Panc1 (cell line): ENCODE measurements at regions not wholly inside any gene's neighbourhood (a gene's known extent, or its start where the extent isn't known, plus 50 kb on each side); places are given as distances from the start of the nearest gene placed in this dataset.

Source experiments
- ATAC-seq: fragments of 200-7000 bp; cut with Tn5 transposase; 2 replicates; pipeline ENCODE4 v1.9.1; 2020; ENCODE audit warnings: mild to moderate bottlenecking, moderate library complexity
- BruUV-seq: library from RNA; stranded (reverse); fragments of 400-500 nt; replicated peaks from 2 replicates; lab custom pipeline; 2021; lab: Mats Ljungman, UMichigan
- CTCF ChIA-PET: fragments of 300-600 bp; sonication (Branson Sonifier 250); formaldehyde crosslinking; loops from one replicate; lab custom pipeline; 2022; ENCODE audit warnings: antibody characterized with exemption; lab: Charles Lee
- POLR2A ChIA-PET: fragments of 300-600 bp; sonication (Branson Sonifier 250); formaldehyde crosslinking; loops from one replicate; lab custom pipeline; 2022; ENCODE audit warnings: antibody characterized with exemption; lab: Charles Lee
- DNase-seq: peaks from one replicate; pipeline ENCODE4 v3.0.0-alpha.2; 2010; ENCODE audit warnings: low read depth, low spot score
- H3K27ac ChIP-seq: 2 replicates; pipeline ENCODE4 v1.5.1; 2011; ENCODE audit warnings: mild to moderate bottlenecking, low read length, inconsistent platforms
- H3K27me3 ChIP-seq: fragments of 200-500 bp; sonication (Bioruptor generic); 2 replicates; pipeline ENCODE4 v1.6.0; 2014; ENCODE audit warnings: low read length, inconsistent platforms; ENCODE audit not compliant: control insufficient read depth, insufficient read depth
- H3K36me3 ChIP-seq: fragments of 200-500 bp; sonication (Bioruptor generic); 2 replicates; pipeline ENCODE4 v1.5.1; 2014; ENCODE audit warnings: inconsistent platforms, mild to moderate bottlenecking, low read length, moderate library complexity; ENCODE audit not compliant: control insufficient read depth, insufficient read depth
- H3K4me1 ChIP-seq: 2 replicates; pipeline ENCODE4 v1.5.1; 2011; ENCODE audit warnings: inconsistent platforms, mild to moderate bottlenecking, low read length, moderate library complexity; ENCODE audit not compliant: control insufficient read depth, insufficient read depth
- H3K4me3 ChIP-seq, 2 experiments: 2 replicates each; pipeline ENCODE4 v1.5.1; 2011 to 2012; ENCODE audit warnings: low read depth in 2 of 2, low read length in 2 of 2, mild to moderate bottlenecking in 2 of 2, inconsistent platforms in 1 of 2, moderate library complexity in 1 of 2
- H3K9me3 ChIP-seq: fragments of 200-500 bp; sonication (Bioruptor generic); 2 replicates; pipeline ENCODE4 v1.5.1; 2014; ENCODE audit warnings: low read depth, mild to moderate bottlenecking, inconsistent platforms, low read length, moderate library complexity; ENCODE audit not compliant: control insufficient read depth, insufficient read depth
- POLR2AphosphoS5 ChIP-seq: IDR thresholded peaks from 2 replicates; pipeline ENCODE4 v1.6.1; 2012; ENCODE audit warnings: mild to moderate bottlenecking, low read depth, low read length, moderate library complexity
- SIN3A ChIP-seq: IDR thresholded peaks from 2 replicates; pipeline ENCODE4 v1.6.1; 2012; ENCODE audit warnings: low read depth, mild to moderate bottlenecking, low read length, moderate library complexity, borderline replicate concordance; ENCODE audit not compliant: insufficient read depth
- TCF7L2 ChIP-seq: IDR thresholded peaks from 2 replicates; pipeline ENCODE4 v1.6.1; 2011; ENCODE audit warnings: mild to moderate bottlenecking, low read depth, low read length, inconsistent platforms
- in situ Hi-C: cut with HindIII; loops from 2 replicates; pipeline ENCODE4 v1.10.0; 2016; ENCODE audit warnings: low sequenced_read_pairs, low pct_unique_long_range_greater_than_20kb
- intact Hi-C: fragments of 100-400 bp; cut with micrococcal nuclease; formaldehyde crosslinking; loops from one replicate; pipeline ENCODE4 v1.10.0; 2022; ENCODE audit not compliant: unreplicated experiment
- TF ChIP-seq, protein P1 (sequence below): fragments of 450-650 bp; IDR thresholded peaks from 2 replicates; pipeline ENCODE4 v1.5.1; 2017; ENCODE audit warnings: mild to moderate bottlenecking
- TF ChIP-seq, protein P2 (sequence below), 2 experiments: IDR thresholded peaks; 2 replicates each; pipeline ENCODE4 v1.6.1; 2011 to 2012; ENCODE audit warnings: low read depth in 2 of 2, control low read depth in 1 of 2, low read length in 1 of 2, mild to moderate bottlenecking in 1 of 2, moderate library complexity in 1 of 2; ENCODE audit not compliant: insufficient read depth in 1 of 2

DNA sequence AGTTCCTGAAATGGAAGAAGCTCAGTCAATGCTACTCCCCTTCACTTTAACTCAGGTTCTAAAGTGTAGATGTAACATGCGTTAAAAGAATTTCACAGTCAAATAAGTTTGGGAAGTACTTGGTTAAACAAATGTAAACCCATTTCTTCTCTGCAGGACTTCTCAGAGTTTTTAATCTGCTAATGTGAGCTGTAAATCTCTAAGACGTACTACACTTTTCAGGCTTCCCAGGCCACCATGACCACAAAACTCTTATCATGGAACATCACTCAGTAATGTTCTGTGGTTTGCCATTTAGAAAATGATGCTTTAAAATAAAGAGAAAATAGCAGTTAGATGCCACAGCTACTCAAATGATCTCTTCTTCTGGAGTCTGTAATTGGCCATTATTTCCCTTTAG, 104.3 kb downstream of the HHIPL2 start:
- no peak for DNase-seq
- Histone ChIP-seq H3K27me3 (no peaks in the 10 kb centered on the region), H3K36me3 (no peaks in the 10 kb centered on the region), H3K9me3 (no peaks in the 10 kb centered on the region), H3K27ac (no peak overlapping the region), H3K4me3 (no peak overlapping the region), H3K4me1 (no peaks in the 10 kb centered on the region)
- intact Hi-C loops (no loop called here), in situ Hi-C loops (no loop called here)
- CTCF ChIA-PET: no interaction called here
- BruUV-seq: no TSS peak
- POLR2A ChIA-PET: no interaction called here
- TF ChIP-seq, protein P1, sequence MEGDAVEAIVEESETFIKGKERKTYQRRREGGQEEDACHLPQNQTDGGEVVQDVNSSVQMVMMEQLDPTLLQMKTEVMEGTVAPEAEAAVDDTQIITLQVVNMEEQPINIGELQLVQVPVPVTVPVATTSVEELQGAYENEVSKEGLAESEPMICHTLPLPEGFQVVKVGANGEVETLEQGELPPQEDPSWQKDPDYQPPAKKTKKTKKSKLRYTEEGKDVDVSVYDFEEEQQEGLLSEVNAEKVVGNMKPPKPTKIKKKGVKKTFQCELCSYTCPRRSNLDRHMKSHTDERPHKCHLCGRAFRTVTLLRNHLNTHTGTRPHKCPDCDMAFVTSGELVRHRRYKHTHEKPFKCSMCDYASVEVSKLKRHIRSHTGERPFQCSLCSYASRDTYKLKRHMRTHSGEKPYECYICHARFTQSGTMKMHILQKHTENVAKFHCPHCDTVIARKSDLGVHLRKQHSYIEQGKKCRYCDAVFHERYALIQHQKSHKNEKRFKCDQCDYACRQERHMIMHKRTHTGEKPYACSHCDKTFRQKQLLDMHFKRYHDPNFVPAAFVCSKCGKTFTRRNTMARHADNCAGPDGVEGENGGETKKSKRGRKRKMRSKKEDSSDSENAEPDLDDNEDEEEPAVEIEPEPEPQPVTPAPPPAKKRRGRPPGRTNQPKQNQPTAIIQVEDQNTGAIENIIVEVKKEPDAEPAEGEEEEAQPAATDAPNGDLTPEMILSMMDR: no peak
- TF ChIP-seq POLR2AphosphoS5: no peak
- TF ChIP-seq, protein P2, sequence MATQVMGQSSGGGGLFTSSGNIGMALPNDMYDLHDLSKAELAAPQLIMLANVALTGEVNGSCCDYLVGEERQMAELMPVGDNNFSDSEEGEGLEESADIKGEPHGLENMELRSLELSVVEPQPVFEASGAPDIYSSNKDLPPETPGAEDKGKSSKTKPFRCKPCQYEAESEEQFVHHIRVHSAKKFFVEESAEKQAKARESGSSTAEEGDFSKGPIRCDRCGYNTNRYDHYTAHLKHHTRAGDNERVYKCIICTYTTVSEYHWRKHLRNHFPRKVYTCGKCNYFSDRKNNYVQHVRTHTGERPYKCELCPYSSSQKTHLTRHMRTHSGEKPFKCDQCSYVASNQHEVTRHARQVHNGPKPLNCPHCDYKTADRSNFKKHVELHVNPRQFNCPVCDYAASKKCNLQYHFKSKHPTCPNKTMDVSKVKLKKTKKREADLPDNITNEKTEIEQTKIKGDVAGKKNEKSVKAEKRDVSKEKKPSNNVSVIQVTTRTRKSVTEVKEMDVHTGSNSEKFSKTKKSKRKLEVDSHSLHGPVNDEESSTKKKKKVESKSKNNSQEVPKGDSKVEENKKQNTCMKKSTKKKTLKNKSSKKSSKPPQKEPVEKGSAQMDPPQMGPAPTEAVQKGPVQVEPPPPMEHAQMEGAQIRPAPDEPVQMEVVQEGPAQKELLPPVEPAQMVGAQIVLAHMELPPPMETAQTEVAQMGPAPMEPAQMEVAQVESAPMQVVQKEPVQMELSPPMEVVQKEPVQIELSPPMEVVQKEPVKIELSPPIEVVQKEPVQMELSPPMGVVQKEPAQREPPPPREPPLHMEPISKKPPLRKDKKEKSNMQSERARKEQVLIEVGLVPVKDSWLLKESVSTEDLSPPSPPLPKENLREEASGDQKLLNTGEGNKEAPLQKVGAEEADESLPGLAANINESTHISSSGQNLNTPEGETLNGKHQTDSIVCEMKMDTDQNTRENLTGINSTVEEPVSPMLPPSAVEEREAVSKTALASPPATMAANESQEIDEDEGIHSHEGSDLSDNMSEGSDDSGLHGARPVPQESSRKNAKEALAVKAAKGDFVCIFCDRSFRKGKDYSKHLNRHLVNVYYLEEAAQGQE (IDR thresholded peaks at IDR 0.05; ENCODE audit: insufficient read depth in 1 of 2, low read depth in 2 of 2, low read length in 1 of 2): no peak
- TF ChIP-seq SIN3A: no peak
- TF ChIP-seq TCF7L2: no peak
- ATAC-seq: no peak

DNA sequence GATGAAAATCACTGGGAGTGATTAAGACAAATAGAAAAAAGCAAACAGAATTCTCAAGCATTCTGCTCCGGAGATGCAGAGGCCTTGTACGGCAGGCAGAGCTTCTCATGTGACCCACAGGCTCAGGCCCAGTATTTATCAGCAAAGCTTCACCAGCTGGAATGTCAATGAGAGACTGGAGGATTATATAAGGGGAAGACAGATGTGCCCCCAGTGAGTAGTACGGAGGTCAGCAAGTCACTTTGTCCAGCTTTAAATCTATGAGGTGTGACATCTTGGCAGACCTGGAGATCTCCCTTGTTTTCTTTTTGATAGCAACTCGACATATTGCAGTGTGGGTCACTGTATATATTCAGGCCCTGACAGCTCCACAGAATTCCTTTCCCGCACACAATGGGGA, 106.8 kb downstream of the HHIPL2 start:
- ChIA-PET POLR2A (no interaction called here), CTCF (no interaction called here)
- in situ Hi-C loops (no loop called here), intact Hi-C loops (no loop called here)
- Histone ChIP-seq H3K4me3 (no peak overlapping the region), H3K4me1 (no peaks in the 10 kb centered on the region), H3K27me3 (no peaks in the 10 kb centered on the region), H3K36me3 (no peaks in the 10 kb centered on the region), H3K9me3 (no peaks in the 10 kb centered on the region), H3K27ac (no peak overlapping the region)
- no TSS peak for BruUV-seq
- TF ChIP-seq, protein P2 (IDR thresholded peaks at IDR 0.05; ENCODE audit: insufficient read depth in 1 of 2, low read depth in 2 of 2, low read length in 1 of 2): no peak
- TF ChIP-seq POLR2AphosphoS5 (no peak), TCF7L2 (no peak), SIN3A (no peak)
- TF ChIP-seq, protein P1: no peak
- DNase-seq (no peak), ATAC-seq (no peak)
